PC-3 (cell line): ENCODE measurements at regions not wholly inside any gene's neighbourhood (a gene's known extent, or its start where the extent isn't known, plus 50 kb on each side); places are given as distances from the start of the nearest gene placed in this dataset.

Experiments used
- CTCF ChIP-seq: fragments of 300-600 bp; sonication (generic); conservative IDR thresholded peaks from 2 replicates; pipeline ENCODE4 v1.5.1; 2017; ENCODE audit warnings: antibody characterized with exemption, low read depth, mild to moderate bottlenecking, low read length
- EZH2 ChIP-seq: fragments of 300-600 bp; sonication (generic); IDR thresholded peaks from one replicate; pipeline ENCODE4 v1.6.1; 2017; ENCODE audit warnings: antibody characterized with exemption, mild to moderate bottlenecking, low read length; ENCODE audit not compliant: unreplicated experiment
- EZH2phosphoT487 ChIP-seq: fragments of 300-600 bp; sonication (generic); IDR thresholded peaks from 2 replicates; pipeline ENCODE4 v1.6.1; 2018; ENCODE audit warnings: mild to moderate bottlenecking, antibody characterized with exemption, low read length, borderline replicate concordance

DNA sequence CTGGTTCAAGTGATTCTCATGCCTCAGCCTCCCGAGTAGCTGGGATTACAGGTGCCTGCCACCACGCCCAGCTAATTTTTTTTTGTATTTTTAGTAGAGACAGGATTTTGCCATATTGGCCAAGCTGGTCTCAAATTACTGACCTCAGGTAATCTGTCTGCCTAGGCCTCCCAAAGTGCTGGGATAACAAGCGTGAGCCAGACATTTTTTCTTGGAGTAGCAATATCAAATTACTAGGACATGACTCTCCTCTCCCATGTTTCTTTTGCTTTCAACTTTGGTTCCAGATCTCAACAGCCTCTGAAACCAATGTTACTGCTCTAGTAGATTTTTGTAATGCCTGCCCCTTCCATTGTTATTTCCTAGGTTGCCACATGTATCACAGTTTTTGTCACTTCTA, 462.0 kb downstream of the GBE1 start:
- TF ChIP-seq CTCF (no peak), EZH2 (no peak), EZH2phosphoT487 (no peak)
